GM12878 (cell line): ENCODE measurements at regions not wholly inside any gene's neighbourhood (a gene's known extent, or its start where the extent isn't known, plus 50 kb on each side); places are given as distances from the start of the nearest gene placed in this dataset.

Experiments
- ATAC-seq: fragments of 200-7000 bp; cut with Tn5 transposase; 3 replicates; pipeline ENCODE4 v1.9.1; 2020; ENCODE audit warnings: mild to moderate bottlenecking, moderate library complexity
- BruUV-seq: library from RNA; stranded (reverse); fragments of 400-500 nt; replicated peaks from 2 replicates; lab custom pipeline; 2021; lab: Mats Ljungman, UMichigan
- CTCF ChIA-PET: fragments of 300-600 bp; sonication (Branson Sonifier 250); formaldehyde crosslinking; extraction: SDS; loops from one replicate; lab custom pipeline; 2021; ENCODE audit warnings: inconsistent platforms; lab: Yijun Ruan, JAX
- POLR2A ChIA-PET: fragments of 350-600 bp; formaldehyde crosslinking; extraction: SDS; loops from one replicate; lab custom pipeline; 2021; ENCODE audit warnings: inconsistent platforms; lab: Charles Lee
- RAD21 ChIA-PET: fragments of 300-600 bp; sonication (Branson Sonifier 250); formaldehyde crosslinking; loops from one replicate; lab custom pipeline; 2023; ENCODE audit warnings: antibody characterized with exemption; ENCODE audit not compliant: unreplicated experiment; lab: Charles Lee
- SMC1A ChIA-PET: fragments of 300-600 bp; sonication (Branson Sonifier 250); formaldehyde crosslinking; loops from one replicate; lab custom pipeline; 2023; ENCODE audit not compliant: unreplicated experiment, uncharacterized antibody; lab: Charles Lee
- DNase-seq: peaks from one replicate; pipeline ENCODE4 v3.0.0-alpha.2; 2011; ENCODE audit warnings: low read depth, low spot score
- FAIRE-seq: peaks from 3 replicates; lab custom pipeline; 2011; peaks lifted over from hg19 to GRCh38; lab: Jason Lieb, UNC
- H2AFZ ChIP-seq: 2 replicates; pipeline ENCODE4 v1.6.0; 2011; ENCODE audit warnings: low read depth, low read length, control low read depth; ENCODE audit not compliant: control insufficient read depth
- H3K27ac ChIP-seq: 2 replicates; pipeline ENCODE4 v1.5.1; 2011; ENCODE audit warnings: control low read depth; ENCODE audit not compliant: control insufficient read depth, insufficient read depth
- H3K27me3 ChIP-seq, 2 experiments: replicated peaks in 1 of 2; 2 replicates each; pipeline versions ENCODE4 v1.6.0 to v1.6.1; 2011; ENCODE audit warnings: low read length in 1 of 2; ENCODE audit not compliant: control insufficient read depth in 2 of 2, insufficient read depth in 2 of 2
- H3K36me3 ChIP-seq, 2 experiments: 2 replicates each; pipeline ENCODE4 v1.5.1; 2011; ENCODE audit warnings: low read length in 1 of 2; ENCODE audit not compliant: control insufficient read depth in 2 of 2, insufficient read depth in 2 of 2
- H3K4me1 ChIP-seq: 2 replicates; pipeline ENCODE4 v1.6.1; 2011; ENCODE audit warnings: mild to moderate bottlenecking, low read length, moderate library complexity, mixed read lengths; ENCODE audit not compliant: control insufficient read depth, insufficient read depth
- H3K4me2 ChIP-seq: 2 replicates; pipeline ENCODE4 v1.6.0; 2011; ENCODE audit warnings: control low read depth; ENCODE audit not compliant: control insufficient read depth, insufficient read depth
- H3K4me3 ChIP-seq: fragments of 200-600 bp; sonication (generic); 2 replicates; pipeline ENCODE4 v1.5.1; 2016
- H3K79me2 ChIP-seq: 2 replicates; pipeline ENCODE4 v1.6.0; 2011; ENCODE audit warnings: low read length; ENCODE audit not compliant: control insufficient read depth, insufficient read depth
- H3K9ac ChIP-seq: 2 replicates; pipeline ENCODE4 v1.8.0; 2011; ENCODE audit warnings: low read length, control low read depth, mixed read lengths; ENCODE audit not compliant: control insufficient read depth, insufficient read depth
- H3K9me3 ChIP-seq: replicated peaks from 3 replicates; pipeline ENCODE4 v1.5.1; 2011; ENCODE audit warnings: mild to moderate bottlenecking, low read length; ENCODE audit not compliant: control insufficient read depth, insufficient read depth
- H4K20me1 ChIP-seq: 2 replicates; pipeline ENCODE4 v1.6.0; 2011; ENCODE audit not compliant: control insufficient read depth, insufficient read depth
- CEBPB ChIP-seq, 2 experiments: fragments of 150-350 bp in 1 of 2; IDR thresholded peaks; 2 replicates each; pipeline ENCODE4 v1.6.1; 2012 to 2014; ENCODE audit warnings: low read depth in 2 of 2, low read length in 2 of 2, borderline replicate concordance in 1 of 2, inconsistent platforms in 1 of 2
- HDAC6 ChIP-seq: fragments of 200-600 bp; sonication (generic); IDR thresholded peaks from one replicate; pipeline ENCODE4 v1.8.0; 2017; ENCODE audit warnings: antibody characterized with exemption; ENCODE audit not compliant: unreplicated experiment
- IKZF1 ChIP-seq: fragments of 450-650 bp; conservative IDR thresholded peaks from 2 replicates; pipeline ENCODE4 v1.6.1; 2017; ENCODE audit warnings: antibody characterized with exemption, mild to moderate bottlenecking
- MEF2B ChIP-seq: fragments of 450-650 bp; IDR thresholded peaks from 2 replicates; pipeline ENCODE4 v1.6.1; 2018; ENCODE audit warnings: mild to moderate bottlenecking, moderate library complexity; ENCODE audit not compliant: partially characterized antibody, poor library complexity, severe bottlenecking
- POLR2AphosphoS5 ChIP-seq: IDR thresholded peaks from 2 replicates; pipeline ENCODE4 v1.6.1; 2011; ENCODE audit warnings: mild to moderate bottlenecking, low read length, inconsistent platforms
- STAT1 ChIP-seq: fragments of 450-650 bp; conservative IDR thresholded peaks from 2 replicates; pipeline ENCODE4 v1.6.1; 2014; ENCODE audit warnings: antibody characterized with exemption, mild to moderate bottlenecking
- TAF1 ChIP-seq: IDR thresholded peaks from 2 replicates; pipeline ENCODE4 v1.6.1; 2011; ENCODE audit warnings: mild to moderate bottlenecking, low read depth, low read length, borderline replicate concordance
- ZNF274 ChIP-seq: IDR thresholded peaks from one replicate; pipeline ENCODE4 v1.8.0; 2011; ENCODE audit not compliant: insufficient read length, insufficient read depth
- in situ Hi-C: fragments of 300-500 bp; cut with MboI; formaldehyde crosslinking; loops from 9 replicates; pipeline ENCODE4 v1.14.3; 2018; ENCODE audit warnings: mixed read lengths
- intact Hi-C: fragments of 100-400 bp; cut with micrococcal nuclease; formaldehyde crosslinking; loops from one replicate; pipeline ENCODE4 v1.14.2; 2022; ENCODE audit not compliant: unreplicated experiment
- TF ChIP-seq, protein P1 (sequence below): fragments of 450-650 bp; IDR thresholded peaks from 2 replicates; pipeline ENCODE4 v1.6.1; 2016; ENCODE audit warnings: mild to moderate bottlenecking
- TF ChIP-seq, protein P2 (sequence below): IDR thresholded peaks from 2 replicates; pipeline ENCODE4 v1.6.1; 2011; ENCODE audit warnings: borderline replicate concordance, low read depth, mild to moderate bottlenecking, moderate library complexity, low read length; ENCODE audit not compliant: insufficient read depth, poor library complexity, severe bottlenecking
- TF ChIP-seq, protein P3 (sequence below): fragments of 450-650 bp; IDR thresholded peaks from 2 replicates; pipeline ENCODE4 v1.6.1; 2017; ENCODE audit warnings: antibody characterized with exemption, mild to moderate bottlenecking, moderate library complexity
- TF ChIP-seq, protein P4 (sequence below): fragments of 450-650 bp; formaldehyde crosslinking; IDR thresholded peaks from 2 replicates; pipeline ENCODE4 v1.5.0; 2022; ENCODE audit warnings: mild to moderate bottlenecking, missing genetic modification characterization
- TF ChIP-seq, protein P5 (sequence below): fragments of 450-650 bp; conservative IDR thresholded peaks from 2 replicates; pipeline ENCODE4 v1.6.1; 2017; ENCODE audit warnings: mild to moderate bottlenecking, moderate library complexity

DNA sequence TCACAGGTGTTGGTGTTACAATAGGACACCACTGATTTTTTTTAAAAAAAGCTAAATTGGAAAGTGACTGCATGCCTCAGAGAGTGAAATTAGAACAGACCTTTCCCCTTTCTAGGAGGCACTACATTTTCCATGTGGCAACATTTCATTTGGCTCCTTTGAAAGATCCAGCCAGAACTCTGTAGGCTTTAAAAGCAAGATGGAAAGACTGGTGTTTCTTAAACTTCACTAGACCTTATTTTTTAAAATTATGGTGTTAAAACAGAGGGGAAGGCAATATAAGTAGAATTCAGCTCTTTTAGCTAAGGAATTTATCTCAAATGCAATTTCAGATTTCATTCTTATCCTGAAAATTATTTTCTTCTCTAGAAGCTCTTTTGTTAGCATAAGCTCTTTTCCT lies 317.6 kb upstream of the TGFBR2 start:
- TF ChIP-seq, protein P1, sequence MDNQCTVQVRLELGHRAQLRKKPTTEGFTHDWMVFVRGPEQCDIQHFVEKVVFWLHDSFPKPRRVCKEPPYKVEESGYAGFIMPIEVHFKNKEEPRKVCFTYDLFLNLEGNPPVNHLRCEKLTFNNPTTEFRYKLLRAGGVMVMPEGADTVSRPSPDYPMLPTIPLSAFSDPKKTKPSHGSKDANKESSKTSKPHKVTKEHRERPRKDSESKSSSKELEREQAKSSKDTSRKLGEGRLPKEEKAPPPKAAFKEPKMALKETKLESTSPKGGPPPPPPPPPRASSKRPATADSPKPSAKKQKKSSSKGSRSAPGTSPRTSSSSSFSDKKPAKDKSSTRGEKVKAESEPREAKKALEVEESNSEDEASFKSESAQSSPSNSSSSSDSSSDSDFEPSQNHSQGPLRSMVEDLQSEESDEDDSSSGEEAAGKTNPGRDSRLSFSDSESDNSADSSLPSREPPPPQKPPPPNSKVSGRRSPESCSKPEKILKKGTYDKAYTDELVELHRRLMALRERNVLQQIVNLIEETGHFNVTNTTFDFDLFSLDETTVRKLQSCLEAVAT: no peak
- TF ChIP-seq, protein P2, sequence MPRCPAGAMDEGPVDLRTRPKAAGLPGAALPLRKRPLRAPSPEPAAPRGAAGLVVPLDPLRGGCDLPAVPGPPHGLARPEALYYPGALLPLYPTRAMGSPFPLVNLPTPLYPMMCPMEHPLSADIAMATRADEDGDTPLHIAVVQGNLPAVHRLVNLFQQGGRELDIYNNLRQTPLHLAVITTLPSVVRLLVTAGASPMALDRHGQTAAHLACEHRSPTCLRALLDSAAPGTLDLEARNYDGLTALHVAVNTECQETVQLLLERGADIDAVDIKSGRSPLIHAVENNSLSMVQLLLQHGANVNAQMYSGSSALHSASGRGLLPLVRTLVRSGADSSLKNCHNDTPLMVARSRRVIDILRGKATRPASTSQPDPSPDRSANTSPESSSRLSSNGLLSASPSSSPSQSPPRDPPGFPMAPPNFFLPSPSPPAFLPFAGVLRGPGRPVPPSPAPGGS: no peak
- no peak for TF ChIP-seq TAF1
- no peak for TF ChIP-seq STAT1
- no peak for TF ChIP-seq CEBPB (IDR thresholded peaks at IDR 0.05; ENCODE audit: borderline replicate concordance in 1 of 2, low read depth in 2 of 2, low read length in 2 of 2)
- no peak for TF ChIP-seq ZNF274
- TF ChIP-seq, protein P3, sequence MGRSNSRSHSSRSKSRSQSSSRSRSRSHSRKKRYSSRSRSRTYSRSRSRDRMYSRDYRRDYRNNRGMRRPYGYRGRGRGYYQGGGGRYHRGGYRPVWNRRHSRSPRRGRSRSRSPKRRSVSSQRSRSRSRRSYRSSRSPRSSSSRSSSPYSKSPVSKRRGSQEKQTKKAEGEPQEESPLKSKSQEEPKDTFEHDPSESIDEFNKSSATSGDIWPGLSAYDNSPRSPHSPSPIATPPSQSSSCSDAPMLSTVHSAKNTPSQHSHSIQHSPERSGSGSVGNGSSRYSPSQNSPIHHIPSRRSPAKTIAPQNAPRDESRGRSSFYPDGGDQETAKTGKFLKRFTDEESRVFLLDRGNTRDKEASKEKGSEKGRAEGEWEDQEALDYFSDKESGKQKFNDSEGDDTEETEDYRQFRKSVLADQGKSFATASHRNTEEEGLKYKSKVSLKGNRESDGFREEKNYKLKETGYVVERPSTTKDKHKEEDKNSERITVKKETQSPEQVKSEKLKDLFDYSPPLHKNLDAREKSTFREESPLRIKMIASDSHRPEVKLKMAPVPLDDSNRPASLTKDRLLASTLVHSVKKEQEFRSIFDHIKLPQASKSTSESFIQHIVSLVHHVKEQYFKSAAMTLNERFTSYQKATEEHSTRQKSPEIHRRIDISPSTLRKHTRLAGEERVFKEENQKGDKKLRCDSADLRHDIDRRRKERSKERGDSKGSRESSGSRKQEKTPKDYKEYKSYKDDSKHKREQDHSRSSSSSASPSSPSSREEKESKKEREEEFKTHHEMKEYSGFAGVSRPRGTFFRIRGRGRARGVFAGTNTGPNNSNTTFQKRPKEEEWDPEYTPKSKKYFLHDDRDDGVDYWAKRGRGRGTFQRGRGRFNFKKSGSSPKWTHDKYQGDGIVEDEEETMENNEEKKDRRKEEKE: no peak
- TF ChIP-seq HDAC6: no peak
- TF ChIP-seq, protein P4, sequence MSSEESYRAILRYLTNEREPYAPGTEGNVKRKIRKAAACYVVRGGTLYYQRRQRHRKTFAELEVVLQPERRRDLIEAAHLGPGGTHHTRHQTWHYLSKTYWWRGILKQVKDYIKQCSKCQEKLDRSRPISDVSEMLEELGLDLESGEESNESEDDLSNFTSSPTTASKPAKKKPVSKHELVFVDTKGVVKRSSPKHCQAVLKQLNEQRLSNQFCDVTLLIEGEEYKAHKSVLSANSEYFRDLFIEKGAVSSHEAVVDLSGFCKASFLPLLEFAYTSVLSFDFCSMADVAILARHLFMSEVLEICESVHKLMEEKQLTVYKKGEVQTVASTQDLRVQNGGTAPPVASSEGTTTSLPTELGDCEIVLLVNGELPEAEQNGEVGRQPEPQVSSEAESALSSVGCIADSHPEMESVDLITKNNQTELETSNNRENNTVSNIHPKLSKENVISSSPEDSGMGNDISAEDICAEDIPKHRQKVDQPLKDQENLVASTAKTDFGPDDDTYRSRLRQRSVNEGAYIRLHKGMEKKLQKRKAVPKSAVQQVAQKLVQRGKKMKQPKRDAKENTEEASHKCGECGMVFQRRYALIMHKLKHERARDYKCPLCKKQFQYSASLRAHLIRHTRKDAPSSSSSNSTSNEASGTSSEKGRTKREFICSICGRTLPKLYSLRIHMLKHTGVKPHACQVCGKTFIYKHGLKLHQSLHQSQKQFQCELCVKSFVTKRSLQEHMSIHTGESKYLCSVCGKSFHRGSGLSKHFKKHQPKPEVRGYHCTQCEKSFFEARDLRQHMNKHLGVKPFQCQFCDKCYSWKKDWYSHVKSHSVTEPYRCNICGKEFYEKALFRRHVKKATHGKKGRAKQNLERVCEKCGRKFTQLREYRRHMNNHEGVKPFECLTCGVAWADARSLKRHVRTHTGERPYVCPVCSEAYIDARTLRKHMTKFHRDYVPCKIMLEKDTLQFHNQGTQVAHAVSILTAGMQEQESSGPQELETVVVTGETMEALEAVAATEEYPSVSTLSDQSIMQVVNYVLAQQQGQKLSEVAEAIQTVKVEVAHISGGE (CRISPR knock-in tag): no peak
- TF ChIP-seq POLR2AphosphoS5: no peak
- TF ChIP-seq, protein P5, sequence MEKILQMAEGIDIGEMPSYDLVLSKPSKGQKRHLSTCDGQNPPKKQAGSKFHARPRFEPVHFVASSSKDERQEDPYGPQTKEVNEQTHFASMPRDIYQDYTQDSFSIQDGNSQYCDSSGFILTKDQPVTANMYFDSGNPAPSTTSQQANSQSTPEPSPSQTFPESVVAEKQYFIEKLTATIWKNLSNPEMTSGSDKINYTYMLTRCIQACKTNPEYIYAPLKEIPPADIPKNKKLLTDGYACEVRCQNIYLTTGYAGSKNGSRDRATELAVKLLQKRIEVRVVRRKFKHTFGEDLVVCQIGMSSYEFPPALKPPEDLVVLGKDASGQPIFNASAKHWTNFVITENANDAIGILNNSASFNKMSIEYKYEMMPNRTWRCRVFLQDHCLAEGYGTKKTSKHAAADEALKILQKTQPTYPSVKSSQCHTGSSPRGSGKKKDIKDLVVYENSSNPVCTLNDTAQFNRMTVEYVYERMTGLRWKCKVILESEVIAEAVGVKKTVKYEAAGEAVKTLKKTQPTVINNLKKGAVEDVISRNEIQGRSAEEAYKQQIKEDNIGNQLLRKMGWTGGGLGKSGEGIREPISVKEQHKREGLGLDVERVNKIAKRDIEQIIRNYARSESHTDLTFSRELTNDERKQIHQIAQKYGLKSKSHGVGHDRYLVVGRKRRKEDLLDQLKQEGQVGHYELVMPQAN: no peak
- no peak for TF ChIP-seq IKZF1
- TF ChIP-seq MEF2B: no peak
- ATAC-seq (no peak), DNase-seq (no peak), FAIRE-seq (no peak)
- no peak overlapping the region for H2AFZ ChIP-seq
- ChIA-PET CTCF (interaction anchor here (1.4 kb wide), 1 partner anchor 404 kb away, joined by 5 read pairs; no protein-coding TSS in a partner anchor), RAD21 (no interaction called here), SMC1A (no interaction called here), POLR2A (no interaction called here)
- in situ Hi-C loops: no loop called here
- no peaks in the 10 kb centered on the region for H3K36me3 ChIP-seq
- H3K4me2 ChIP-seq: no peak overlapping the region
- no peak overlapping the region for H3K9ac ChIP-seq
- no TSS peak for BruUV-seq
- no peak overlapping the region for H3K27ac ChIP-seq
- intact Hi-C loops: no loop called here
- no peaks in the 10 kb centered on the region for H3K79me2 ChIP-seq
- H3K27me3 ChIP-seq: no peaks in the 10 kb centered on the region
- H4K20me1 ChIP-seq: no peaks in the 10 kb centered on the region
- no peaks in the 10 kb centered on the region for H3K4me1 ChIP-seq
- H3K9me3 ChIP-seq: no peaks in the 10 kb centered on the region
- no peak overlapping the region for H3K4me3 ChIP-seq
